GM12878 (cell line): ENCODE measurements at regions not wholly inside any gene's neighbourhood (a gene's known extent, or its start where the extent isn't known, plus 50 kb on each side); places are given as distances from the start of the nearest gene placed in this dataset.

Source experiments
- ATAC-seq: fragments of 200-7000 bp; cut with Tn5 transposase; 3 replicates; pipeline ENCODE4 v1.9.1; 2020; ENCODE audit warnings: mild to moderate bottlenecking, moderate library complexity
- BruUV-seq: library from RNA; stranded (reverse); fragments of 400-500 nt; replicated peaks from 2 replicates; lab custom pipeline; 2021; lab: Mats Ljungman, UMichigan
- CTCF ChIA-PET: fragments of 300-600 bp; sonication (Branson Sonifier 250); formaldehyde crosslinking; extraction: SDS; loops from one replicate; lab custom pipeline; 2021; ENCODE audit warnings: inconsistent platforms; lab: Yijun Ruan, JAX
- POLR2A ChIA-PET: fragments of 350-600 bp; formaldehyde crosslinking; extraction: SDS; loops from one replicate; lab custom pipeline; 2021; ENCODE audit warnings: inconsistent platforms; lab: Charles Lee
- RAD21 ChIA-PET: fragments of 300-600 bp; sonication (Branson Sonifier 250); formaldehyde crosslinking; loops from one replicate; lab custom pipeline; 2023; ENCODE audit warnings: antibody characterized with exemption; ENCODE audit not compliant: unreplicated experiment; lab: Charles Lee
- SMC1A ChIA-PET: fragments of 300-600 bp; sonication (Branson Sonifier 250); formaldehyde crosslinking; loops from one replicate; lab custom pipeline; 2023; ENCODE audit not compliant: unreplicated experiment, uncharacterized antibody; lab: Charles Lee
- DNase-seq: peaks from one replicate; pipeline ENCODE4 v3.0.0-alpha.2; 2011; ENCODE audit warnings: low read depth, low spot score
- FAIRE-seq: peaks from 3 replicates; lab custom pipeline; 2011; peaks lifted over from hg19 to GRCh38; lab: Jason Lieb, UNC
- H2AFZ ChIP-seq: 2 replicates; pipeline ENCODE4 v1.6.0; 2011; ENCODE audit warnings: low read depth, low read length, control low read depth; ENCODE audit not compliant: control insufficient read depth
- H3K27ac ChIP-seq: 2 replicates; pipeline ENCODE4 v1.5.1; 2011; ENCODE audit warnings: control low read depth; ENCODE audit not compliant: control insufficient read depth, insufficient read depth
- H3K27me3 ChIP-seq, 2 experiments: replicated peaks in 1 of 2; 2 replicates each; pipeline versions ENCODE4 v1.6.0 to v1.6.1; 2011; ENCODE audit warnings: low read length in 1 of 2; ENCODE audit not compliant: control insufficient read depth in 2 of 2, insufficient read depth in 2 of 2
- H3K36me3 ChIP-seq, 2 experiments: 2 replicates each; pipeline ENCODE4 v1.5.1; 2011; ENCODE audit warnings: low read length in 1 of 2; ENCODE audit not compliant: control insufficient read depth in 2 of 2, insufficient read depth in 2 of 2
- H3K4me1 ChIP-seq: 2 replicates; pipeline ENCODE4 v1.6.1; 2011; ENCODE audit warnings: mild to moderate bottlenecking, low read length, moderate library complexity, mixed read lengths; ENCODE audit not compliant: control insufficient read depth, insufficient read depth
- H3K4me2 ChIP-seq: 2 replicates; pipeline ENCODE4 v1.6.0; 2011; ENCODE audit warnings: control low read depth; ENCODE audit not compliant: control insufficient read depth, insufficient read depth
- H3K4me3 ChIP-seq: fragments of 200-600 bp; sonication (generic); 2 replicates; pipeline ENCODE4 v1.5.1; 2016
- H3K79me2 ChIP-seq: 2 replicates; pipeline ENCODE4 v1.6.0; 2011; ENCODE audit warnings: low read length; ENCODE audit not compliant: control insufficient read depth, insufficient read depth
- H3K9ac ChIP-seq: 2 replicates; pipeline ENCODE4 v1.8.0; 2011; ENCODE audit warnings: low read length, control low read depth, mixed read lengths; ENCODE audit not compliant: control insufficient read depth, insufficient read depth
- H3K9me3 ChIP-seq: replicated peaks from 3 replicates; pipeline ENCODE4 v1.5.1; 2011; ENCODE audit warnings: mild to moderate bottlenecking, low read length; ENCODE audit not compliant: control insufficient read depth, insufficient read depth
- H4K20me1 ChIP-seq: 2 replicates; pipeline ENCODE4 v1.6.0; 2011; ENCODE audit not compliant: control insufficient read depth, insufficient read depth
- ASH2L ChIP-seq: fragments of 300-600, 200-600 bp; sonication (generic); IDR thresholded peaks from 2 replicates; pipeline ENCODE4 v1.6.1; 2017; ENCODE audit warnings: low read depth, mild to moderate bottlenecking, borderline replicate concordance
- CBFB ChIP-seq: IDR thresholded peaks from 2 replicates; pipeline ENCODE4 v1.6.1; 2016; ENCODE audit warnings: antibody characterized with exemption, low read depth
- KAT2A ChIP-seq: conservative IDR thresholded peaks from 2 replicates; pipeline ENCODE4 v1.6.1; 2011; ENCODE audit warnings: low read depth, low read length; ENCODE audit not compliant: control insufficient read depth
- MTA3 ChIP-seq: IDR thresholded peaks from 2 replicates; pipeline ENCODE4 v1.6.1; 2012; ENCODE audit warnings: low read length, inconsistent platforms, borderline replicate concordance
- NFXL1 ChIP-seq: fragments of 450-650 bp; IDR thresholded peaks from 2 replicates; pipeline ENCODE4 v1.6.1; 2017; ENCODE audit warnings: antibody characterized with exemption, mild to moderate bottlenecking, borderline replicate concordance
- NR2F1 ChIP-seq: fragments of 450-650 bp; conservative IDR thresholded peaks from 2 replicates; pipeline ENCODE4 v1.6.1; 2017; ENCODE audit warnings: mild to moderate bottlenecking
- RELA ChIP-seq: fragments of 450-650 bp; IDR thresholded peaks from 2 replicates; pipeline ENCODE4 v1.8.0; 2014; ENCODE audit warnings: borderline replicate concordance; ENCODE audit not compliant: partially characterized antibody
- TCF3 ChIP-seq: IDR thresholded peaks from 2 replicates; pipeline ENCODE4 v1.6.1; 2012; ENCODE audit warnings: low read depth, mild to moderate bottlenecking, low read length, borderline replicate concordance; ENCODE audit not compliant: insufficient read depth
- ZNF207 ChIP-seq: fragments of 450-650 bp; IDR thresholded peaks from 2 replicates; pipeline ENCODE4 v1.6.1; 2014; ENCODE audit warnings: antibody characterized with exemption, mild to moderate bottlenecking, borderline replicate concordance
- WGBS: methylation state at CpG from one replicate; pipeline ENCODE4 v1.1.6; 2016; ENCODE audit warnings: low lambda C conversion rate; ENCODE audit not compliant: insufficient replicate concordance, insufficient coverage; ENCODE audit errors: missing lambda C conversion rate; 5-methylcytosine and 5-hydroxymethylcytosine counted together
- in situ Hi-C: fragments of 300-500 bp; cut with MboI; formaldehyde crosslinking; loops from 9 replicates; pipeline ENCODE4 v1.14.3; 2018; ENCODE audit warnings: mixed read lengths
- intact Hi-C: fragments of 100-400 bp; cut with micrococcal nuclease; formaldehyde crosslinking; loops from one replicate; pipeline ENCODE4 v1.14.2; 2022; ENCODE audit not compliant: unreplicated experiment
- TF ChIP-seq, protein P1 (sequence below): fragments of 450-650 bp; IDR thresholded peaks from 2 replicates; pipeline ENCODE4 v1.6.1; 2016; ENCODE audit warnings: mild to moderate bottlenecking
- TF ChIP-seq, protein P2 (sequence below): IDR thresholded peaks from 2 replicates; pipeline ENCODE4 v1.6.1; 2012; ENCODE audit warnings: low read length, inconsistent platforms

DNA sequence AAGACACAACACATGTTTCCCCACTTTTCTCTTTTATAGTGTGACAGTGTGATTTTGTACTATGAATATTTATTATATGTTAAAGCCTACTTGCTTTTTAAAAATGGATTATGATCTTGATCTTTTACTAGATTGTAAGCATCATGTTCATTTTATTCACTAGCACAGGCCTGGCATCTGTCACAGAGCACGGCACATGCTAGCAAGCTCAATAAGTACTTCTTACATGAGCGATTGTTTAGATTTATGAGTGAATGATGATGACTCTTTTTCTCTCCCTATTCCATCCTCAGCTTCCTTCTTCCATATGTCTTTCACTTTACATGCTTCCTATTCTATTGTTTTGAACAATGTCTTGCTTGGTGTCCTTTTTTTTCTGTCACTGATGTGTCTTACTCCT is 1454.1 kb downstream of the MRPL39 start:
- Histone ChIP-seq H2AFZ (no peak overlapping the region), H3K27me3 (no peaks in the 10 kb centered on the region), H3K9me3 (no peaks in the 10 kb centered on the region), H4K20me1 (no peaks in the 10 kb centered on the region), H3K9ac (no peak overlapping the region), H3K27ac (no peak overlapping the region)
- no peak for ATAC-seq
- DNase-seq = no peak
- in situ Hi-C loops = no loop called here
- POLR2A ChIA-PET = no interaction called here
- WGBS = 16% methylated on average over 2 of the region's 2 CpGs
- TF ChIP-seq ZNF207 = no peak
- TF ChIP-seq, protein P1, sequence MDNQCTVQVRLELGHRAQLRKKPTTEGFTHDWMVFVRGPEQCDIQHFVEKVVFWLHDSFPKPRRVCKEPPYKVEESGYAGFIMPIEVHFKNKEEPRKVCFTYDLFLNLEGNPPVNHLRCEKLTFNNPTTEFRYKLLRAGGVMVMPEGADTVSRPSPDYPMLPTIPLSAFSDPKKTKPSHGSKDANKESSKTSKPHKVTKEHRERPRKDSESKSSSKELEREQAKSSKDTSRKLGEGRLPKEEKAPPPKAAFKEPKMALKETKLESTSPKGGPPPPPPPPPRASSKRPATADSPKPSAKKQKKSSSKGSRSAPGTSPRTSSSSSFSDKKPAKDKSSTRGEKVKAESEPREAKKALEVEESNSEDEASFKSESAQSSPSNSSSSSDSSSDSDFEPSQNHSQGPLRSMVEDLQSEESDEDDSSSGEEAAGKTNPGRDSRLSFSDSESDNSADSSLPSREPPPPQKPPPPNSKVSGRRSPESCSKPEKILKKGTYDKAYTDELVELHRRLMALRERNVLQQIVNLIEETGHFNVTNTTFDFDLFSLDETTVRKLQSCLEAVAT = no peak
- TF ChIP-seq, protein P2, sequence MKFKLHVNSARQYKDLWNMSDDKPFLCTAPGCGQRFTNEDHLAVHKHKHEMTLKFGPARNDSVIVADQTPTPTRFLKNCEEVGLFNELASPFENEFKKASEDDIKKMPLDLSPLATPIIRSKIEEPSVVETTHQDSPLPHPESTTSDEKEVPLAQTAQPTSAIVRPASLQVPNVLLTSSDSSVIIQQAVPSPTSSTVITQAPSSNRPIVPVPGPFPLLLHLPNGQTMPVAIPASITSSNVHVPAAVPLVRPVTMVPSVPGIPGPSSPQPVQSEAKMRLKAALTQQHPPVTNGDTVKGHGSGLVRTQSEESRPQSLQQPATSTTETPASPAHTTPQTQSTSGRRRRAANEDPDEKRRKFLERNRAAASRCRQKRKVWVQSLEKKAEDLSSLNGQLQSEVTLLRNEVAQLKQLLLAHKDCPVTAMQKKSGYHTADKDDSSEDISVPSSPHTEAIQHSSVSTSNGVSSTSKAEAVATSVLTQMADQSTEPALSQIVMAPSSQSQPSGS = no peak
- TF ChIP-seq CBFB = no peak
- no peak for TF ChIP-seq RELA
- TF ChIP-seq KAT2A = no peak
- TF ChIP-seq NFXL1 = no peak
- TF ChIP-seq TCF3 = no peak
- no peak for TF ChIP-seq ASH2L
- TF ChIP-seq MTA3 = no peak
- no peak for TF ChIP-seq NR2F1
- TF ChIP-seq, all 136 proteins: peak for 0
- Histone ChIP-seq H3K4me1 (no peaks in the 10 kb centered on the region), H3K4me3 (no peak overlapping the region), H3K4me2 (no peak overlapping the region), H3K79me2 (no peaks in the 10 kb centered on the region), H3K36me3 (no peaks in the 10 kb centered on the region)
- ChIA-PET RAD21 (no interaction called here), CTCF (no interaction called here), SMC1A (no interaction called here)
- no TSS peak for BruUV-seq
- no peak for FAIRE-seq
- intact Hi-C loops = no loop called here
